Panc1 (cell line): ENCODE measurements at regions not wholly inside any gene's neighbourhood (a gene's known extent, or its start where the extent isn't known, plus 50 kb on each side); places are given as distances from the start of the nearest gene placed in this dataset.
"Not testable (repeated sequence)": the region's sequence is repeated elsewhere in the genome, so short reads cannot be mapped to it uniquely, and the experiment has no call there.

Experiments
- POLR2AphosphoS5 ChIP-seq: IDR thresholded peaks from 2 replicates; pipeline ENCODE4 v1.6.1; 2012; ENCODE audit warnings: mild to moderate bottlenecking, low read depth, low read length, moderate library complexity
- SIN3A ChIP-seq: IDR thresholded peaks from 2 replicates; pipeline ENCODE4 v1.6.1; 2012; ENCODE audit warnings: low read depth, mild to moderate bottlenecking, low read length, moderate library complexity, borderline replicate concordance; ENCODE audit not compliant: insufficient read depth
- TCF7L2 ChIP-seq: IDR thresholded peaks from 2 replicates; pipeline ENCODE4 v1.6.1; 2011; ENCODE audit warnings: mild to moderate bottlenecking, low read depth, low read length, inconsistent platforms
- TF ChIP-seq, protein P1 (sequence below): fragments of 450-650 bp; IDR thresholded peaks from 2 replicates; pipeline ENCODE4 v1.5.1; 2017; ENCODE audit warnings: mild to moderate bottlenecking

GRCh38 chr15:56791521-56791920, 58.2 kb upstream of the ZNF280D start:
- TF ChIP-seq, protein P1, sequence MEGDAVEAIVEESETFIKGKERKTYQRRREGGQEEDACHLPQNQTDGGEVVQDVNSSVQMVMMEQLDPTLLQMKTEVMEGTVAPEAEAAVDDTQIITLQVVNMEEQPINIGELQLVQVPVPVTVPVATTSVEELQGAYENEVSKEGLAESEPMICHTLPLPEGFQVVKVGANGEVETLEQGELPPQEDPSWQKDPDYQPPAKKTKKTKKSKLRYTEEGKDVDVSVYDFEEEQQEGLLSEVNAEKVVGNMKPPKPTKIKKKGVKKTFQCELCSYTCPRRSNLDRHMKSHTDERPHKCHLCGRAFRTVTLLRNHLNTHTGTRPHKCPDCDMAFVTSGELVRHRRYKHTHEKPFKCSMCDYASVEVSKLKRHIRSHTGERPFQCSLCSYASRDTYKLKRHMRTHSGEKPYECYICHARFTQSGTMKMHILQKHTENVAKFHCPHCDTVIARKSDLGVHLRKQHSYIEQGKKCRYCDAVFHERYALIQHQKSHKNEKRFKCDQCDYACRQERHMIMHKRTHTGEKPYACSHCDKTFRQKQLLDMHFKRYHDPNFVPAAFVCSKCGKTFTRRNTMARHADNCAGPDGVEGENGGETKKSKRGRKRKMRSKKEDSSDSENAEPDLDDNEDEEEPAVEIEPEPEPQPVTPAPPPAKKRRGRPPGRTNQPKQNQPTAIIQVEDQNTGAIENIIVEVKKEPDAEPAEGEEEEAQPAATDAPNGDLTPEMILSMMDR, result not testable (repeated sequence)
- TF ChIP-seq POLR2AphosphoS5, SIN3A, TCF7L2: not testable (repeated sequence)
